Mesendoderm (in vitro differentiated cells): ENCODE measurements at regions not wholly inside any gene's neighbourhood (a gene's known extent, or its start where the extent isn't known, plus 50 kb on each side); places are given as distances from the start of the nearest gene placed in this dataset.

Experiments used
- DNase-seq: peaks from one replicate; pipeline ENCODE4 v3.0.0; 2013
- H2AK5ac ChIP-seq: 2 replicates; pipeline ENCODE4 v1.6.1; 2013; ENCODE audit warnings: low read length, inconsistent platforms
- H2BK120ac ChIP-seq: 2 replicates; pipeline ENCODE4 v1.6.1; 2013; ENCODE audit warnings: low read depth, mild to moderate bottlenecking, low read length, moderate library complexity, mixed read lengths
- H2BK15ac ChIP-seq: replicated peaks from 2 replicates; pipeline ENCODE4 v1.6.1; 2013; ENCODE audit warnings: low read depth, mild to moderate bottlenecking, moderate library complexity
- H2BK5ac ChIP-seq: 2 replicates; pipeline ENCODE4 v1.6.1; 2013; ENCODE audit warnings: low read length, inconsistent platforms
- H3K18ac ChIP-seq: 2 replicates; pipeline ENCODE4 v1.6.1; 2013; ENCODE audit warnings: mild to moderate bottlenecking, low read length, mixed read lengths
- H3K23ac ChIP-seq: one replicate; pipeline ENCODE4 v1.6.1; 2013; ENCODE audit warnings: low read length
- H3K27ac ChIP-seq: 2 replicates; pipeline ENCODE4 v1.5.1; 2013; ENCODE audit warnings: low read depth, mild to moderate bottlenecking, inconsistent platforms, low read length, moderate library complexity
- H3K27me3 ChIP-seq: 2 replicates; pipeline ENCODE4 v1.6.1; 2013; ENCODE audit warnings: low read length, control low read depth, mild to moderate bottlenecking, inconsistent platforms; ENCODE audit not compliant: insufficient read depth, poor library complexity
- H3K36me3 ChIP-seq: 2 replicates; pipeline ENCODE4 v1.6.1; 2013; ENCODE audit warnings: low read length, inconsistent platforms; ENCODE audit not compliant: control insufficient read depth, insufficient read depth
- H3K4ac ChIP-seq: one replicate; pipeline ENCODE4 v1.6.1; 2013; ENCODE audit warnings: low read depth, mild to moderate bottlenecking, low read length, moderate library complexity
- H3K4me1 ChIP-seq: 2 replicates; pipeline ENCODE4 v1.6.1; 2013; ENCODE audit warnings: low read depth, low read length, inconsistent platforms; ENCODE audit not compliant: control insufficient read depth
- H3K4me2 ChIP-seq: 2 replicates; pipeline ENCODE4 v1.6.1; 2013; ENCODE audit warnings: low read length
- H3K4me3 ChIP-seq: 2 replicates; pipeline ENCODE4 v1.5.1; 2013; ENCODE audit warnings: mild to moderate bottlenecking, low read length
- H3K56ac ChIP-seq: one replicate; pipeline ENCODE4 v1.6.1; 2013; ENCODE audit warnings: low read length
- H3K79me1 ChIP-seq: 2 replicates; pipeline ENCODE4 v1.6.1; 2013; ENCODE audit warnings: low read length, inconsistent platforms
- H3K79me2 ChIP-seq: 2 replicates; pipeline ENCODE4 v1.6.1; 2013; ENCODE audit warnings: mild to moderate bottlenecking, low read length; ENCODE audit not compliant: control insufficient read depth, insufficient read depth
- H3K9ac ChIP-seq: 2 replicates; pipeline ENCODE4 v1.6.1; 2013; ENCODE audit warnings: low read length, inconsistent platforms
- H4K5ac ChIP-seq: one replicate; pipeline ENCODE4 v1.6.1; 2013; ENCODE audit warnings: low read length
- H4K8ac ChIP-seq: one replicate; pipeline ENCODE4 v1.6.1; 2013; ENCODE audit warnings: low read depth, mild to moderate bottlenecking, control low read depth, low read length, moderate library complexity
- WGBS: extraction: QIAGEN DNeasy Blood & Tissue Kit; methylation state at CpG from one replicate; pipeline ENCODE4 v1.1.7; 2013; ENCODE audit warnings: low lambda C conversion rate, missing lambda C conversion rate; ENCODE audit not compliant: insufficient coverage; ENCODE audit errors: extremely low coverage; 5-methylcytosine and 5-hydroxymethylcytosine counted together

GRCh38 chr12:127438512-127439244 is 828.3 kb upstream of the TMEM132C start:
- Histone ChIP-seq H3K23ac (no peak overlapping the region), H2BK120ac (no peak overlapping the region), H3K27ac (no peak overlapping the region), H4K8ac (no peak overlapping the region), H3K4me1 (no peaks in the 10 kb centered on the region), H3K4me2 (no peak overlapping the region), H3K36me3 (no peaks in the 10 kb centered on the region), H3K4me3 (no peak overlapping the region), H4K5ac (no peak overlapping the region), H3K56ac (no peak overlapping the region), H2AK5ac (no peak overlapping the region), H2BK15ac (no peak overlapping the region), H3K9ac (no peak overlapping the region), H2BK5ac (no peak overlapping the region), H3K18ac (no peak overlapping the region), H3K79me2 (no peaks in the 10 kb centered on the region), H3K79me1 (no peaks in the 10 kb centered on the region), H3K4ac (no peak overlapping the region), H3K27me3 (no peaks in the 10 kb centered on the region)
- no peak for DNase-seq
- no CpG with 5 or more reads among the region's 3 CpGs for WGBS

DNA sequence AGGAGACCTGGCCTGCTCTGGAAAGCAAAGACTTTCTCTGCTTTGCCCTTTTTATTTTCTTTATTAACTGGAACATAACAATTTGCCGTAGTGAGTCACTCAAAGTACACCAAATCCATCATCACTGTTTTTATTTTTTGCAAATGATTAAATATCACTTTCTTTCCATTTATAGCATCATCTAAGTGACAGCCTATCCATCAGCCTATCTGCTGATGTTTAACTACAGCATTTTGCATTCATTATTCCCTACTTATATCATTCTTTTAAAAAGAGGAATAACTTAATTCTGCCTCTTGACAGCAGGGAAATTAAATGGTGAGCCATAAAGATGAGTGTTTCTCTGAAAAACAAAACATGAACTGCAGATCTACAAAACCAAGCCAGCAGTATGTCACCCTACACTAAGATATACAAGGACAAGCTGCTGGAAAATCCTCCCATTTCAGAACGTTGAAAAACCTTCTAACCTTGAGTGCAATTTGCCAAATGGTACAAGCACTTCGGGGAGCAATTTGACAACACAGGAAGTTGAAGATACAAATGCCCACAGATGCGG is 821.3 kb upstream of the TMEM132C start:
- Histone ChIP-seq H3K79me2 (no peaks in the 10 kb centered on the region), H4K8ac (no peak overlapping the region), H3K4me1 (no peaks in the 10 kb centered on the region), H3K4me2 (no peak overlapping the region), H2BK5ac (no peak overlapping the region), H3K4ac (no peak overlapping the region), H2AK5ac (no peak overlapping the region), H3K56ac (no peak overlapping the region), H3K23ac (no peak overlapping the region), H3K27ac (no peak overlapping the region), H3K18ac (no peak overlapping the region), H3K27me3 (no peaks in the 10 kb centered on the region), H2BK15ac (no peak overlapping the region), H3K4me3 (no peak overlapping the region), H3K36me3 (no peaks in the 10 kb centered on the region), H3K9ac (no peak overlapping the region), H4K5ac (no peak overlapping the region), H3K79me1 (no peaks in the 10 kb centered on the region), H2BK120ac (no peak overlapping the region)
- no CpG with 5 or more reads among the region's 4 CpGs for WGBS
- no peak for DNase-seq

GRCh38 chr12:127448906-127449305 is 818.1 kb upstream of the TMEM132C start:
- no peak overlapping the region for H4K8ac ChIP-seq
- H3K4me3 ChIP-seq: no peak overlapping the region
- no CpG with 5 or more reads among the region's 5 CpGs for WGBS
- no peak overlapping the region for H3K23ac ChIP-seq
- no peaks in the 10 kb centered on the region for H3K36me3 ChIP-seq
- no peak overlapping the region for H3K4ac ChIP-seq
- no peak overlapping the region for H3K18ac ChIP-seq
- no peaks in the 10 kb centered on the region for H3K4me1 ChIP-seq
- no peak overlapping the region for H4K5ac ChIP-seq
- no peak overlapping the region for H2AK5ac ChIP-seq
- no peak overlapping the region for H3K4me2 ChIP-seq
- no peak overlapping the region for H3K9ac ChIP-seq
- H2BK15ac ChIP-seq: no peak overlapping the region
- no peaks in the 10 kb centered on the region for H3K27me3 ChIP-seq
- no peak overlapping the region for H2BK5ac ChIP-seq
- no peak for DNase-seq
- H3K79me1 ChIP-seq: no peaks in the 10 kb centered on the region
- H2BK120ac ChIP-seq: no peak overlapping the region
- H3K79me2 ChIP-seq: no peaks in the 10 kb centered on the region
- no peak overlapping the region for H3K56ac ChIP-seq
- H3K27ac ChIP-seq: no peak overlapping the region

DNA sequence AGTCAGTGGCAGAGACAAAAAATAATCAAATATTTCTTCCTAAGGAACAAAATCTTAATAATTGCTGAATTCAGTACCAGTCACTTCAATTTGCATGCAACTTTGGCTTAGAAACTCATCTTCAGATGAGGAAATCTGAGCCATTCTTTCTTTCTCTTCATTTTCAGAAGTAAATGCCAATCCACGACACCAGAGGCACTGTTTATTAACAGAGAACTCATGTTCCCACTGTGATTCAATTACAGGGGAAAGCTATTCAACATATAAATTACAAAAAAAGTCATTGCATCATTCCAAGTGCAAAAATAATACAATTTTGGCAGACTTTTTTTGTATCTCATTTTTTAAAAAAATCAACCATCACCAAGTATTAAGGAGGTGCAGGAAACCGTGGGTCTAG is 816.1 kb upstream of the TMEM132C start:
- Histone ChIP-seq H3K4ac (no peak overlapping the region), H2BK120ac (no peak overlapping the region), H3K79me1 (no peaks in the 10 kb centered on the region), H3K27me3 (no peaks in the 10 kb centered on the region), H3K4me2 (no peak overlapping the region), H3K18ac (no peak overlapping the region), H4K5ac (no peak overlapping the region), H3K4me3 (no peak overlapping the region), H3K23ac (no peak overlapping the region), H3K79me2 (no peaks in the 10 kb centered on the region), H3K9ac (no peak overlapping the region), H2AK5ac (no peak overlapping the region), H3K36me3 (no peaks in the 10 kb centered on the region), H3K56ac (no peak overlapping the region), H3K27ac (no peak overlapping the region), H2BK15ac (no peak overlapping the region), H4K8ac (no peak overlapping the region), H3K4me1 (no peaks in the 10 kb centered on the region), H2BK5ac (no peak overlapping the region)
- no CpG with 5 or more reads among the region's 2 CpGs for WGBS
- DNase-seq: no peak

- no peak overlapping the region for H3K27ac ChIP-seq
- no peaks in the 10 kb centered on the region for H3K79me2 ChIP-seq
- no peaks in the 10 kb centered on the region for H3K36me3 ChIP-seq
- no peak overlapping the region for H2AK5ac ChIP-seq
- no peak overlapping the region for H3K4ac ChIP-seq
- H2BK120ac ChIP-seq: no peak overlapping the region
- no CpG with 5 or more reads among the region's 85 CpGs for WGBS
- H2BK5ac ChIP-seq: no peak overlapping the region
- H3K9ac ChIP-seq: peak overlapping the region; percentile 21
- H3K4me2 ChIP-seq: peak overlapping the region; percentile 33
- no peaks in the 10 kb centered on the region for H3K4me1 ChIP-seq
- H4K5ac ChIP-seq: no peak overlapping the region
- peak overlapping the region; percentile 38 for H3K56ac ChIP-seq
- H3K79me1 ChIP-seq: no peaks in the 10 kb centered on the region
- peak; percentile 39 for DNase-seq
- H3K18ac ChIP-seq: no peak overlapping the region
- H3K23ac ChIP-seq: no peak overlapping the region
- no peak overlapping the region for H4K8ac ChIP-seq
- H2BK15ac ChIP-seq: no peak overlapping the region
- H3K4me3 ChIP-seq: no peak overlapping the region
- H3K27me3 ChIP-seq: peaks cover 3% of the 10 kb centered on the region
These were observed 811.4 kb upstream of the TMEM132C start for GRCh38 chr12:127455347-127456265.
